Activated naive CD8-positive, alpha-beta T cell treated with anti-CD3 and anti-CD28 coated beads for 36 hours (primary cell): ENCODE measurements at regions not wholly inside any gene's neighbourhood (a gene's known extent, or its start where the extent isn't known, plus 50 kb on each side); places are given as distances from the start of the nearest gene placed in this dataset.
"Not testable (repeated sequence)": the region's sequence is repeated elsewhere in the genome, so short reads cannot be mapped to it uniquely, and the experiment has no call there.

Experiments used
- DNase-seq: peaks from one replicate; pipeline ENCODE4 v3.0.0; 2021
- H3K27ac Mint-ChIP-seq: one replicate; pipeline ENCODE4 v1.8.0; 2022; ENCODE audit warnings: mild to moderate bottlenecking, moderate library complexity, mixed read lengths
- H3K27me3 Mint-ChIP-seq: one replicate; pipeline ENCODE4 v1.8.0; 2022; ENCODE audit warnings: mild to moderate bottlenecking, mixed read lengths
- H3K36me3 Mint-ChIP-seq: one replicate; pipeline ENCODE4 v1.8.0; 2021; ENCODE audit warnings: mild to moderate bottlenecking, mixed read lengths
- H3K4me1 Mint-ChIP-seq: one replicate; pipeline ENCODE4 v1.8.0; 2021; ENCODE audit warnings: mixed read lengths
- H3K4me3 Mint-ChIP-seq: one replicate; pipeline ENCODE4 v1.8.0; 2022; ENCODE audit warnings: mild to moderate bottlenecking, moderate library complexity, mixed read lengths
- H3K9me3 Mint-ChIP-seq: one replicate; pipeline ENCODE4 v1.8.0; 2022; ENCODE audit warnings: mixed read lengths

DNA sequence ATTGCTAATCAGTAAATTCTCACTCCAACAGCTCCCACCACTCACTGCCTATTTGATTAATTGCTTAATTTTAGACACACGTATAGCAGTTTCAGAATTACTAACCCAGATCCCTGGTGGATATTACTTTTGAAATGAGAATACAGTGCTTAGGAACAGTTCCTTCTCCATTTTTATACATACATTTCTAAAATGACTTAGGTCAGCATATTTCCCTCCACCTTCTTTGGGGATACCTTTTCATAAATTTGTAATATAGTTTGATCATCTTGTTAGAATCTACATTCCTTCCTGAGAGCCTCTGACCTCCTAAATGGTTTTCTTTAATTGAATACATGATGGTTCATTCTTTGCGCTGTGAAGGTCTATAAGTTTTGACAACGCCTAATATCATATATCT, 279.8 kb upstream of the NETO1 start:
- H3K4me1 Mint-ChIP-seq: no peaks in the 10 kb centered on the region
- H3K27ac Mint-ChIP-seq: no peak overlapping the region
- H3K9me3 Mint-ChIP-seq: no peaks in the 10 kb centered on the region
- DNase-seq: no peak
- no peak overlapping the region for H3K4me3 Mint-ChIP-seq
- no peaks in the 10 kb centered on the region for H3K36me3 Mint-ChIP-seq
- no peaks in the 10 kb centered on the region for H3K27me3 Mint-ChIP-seq

DNA sequence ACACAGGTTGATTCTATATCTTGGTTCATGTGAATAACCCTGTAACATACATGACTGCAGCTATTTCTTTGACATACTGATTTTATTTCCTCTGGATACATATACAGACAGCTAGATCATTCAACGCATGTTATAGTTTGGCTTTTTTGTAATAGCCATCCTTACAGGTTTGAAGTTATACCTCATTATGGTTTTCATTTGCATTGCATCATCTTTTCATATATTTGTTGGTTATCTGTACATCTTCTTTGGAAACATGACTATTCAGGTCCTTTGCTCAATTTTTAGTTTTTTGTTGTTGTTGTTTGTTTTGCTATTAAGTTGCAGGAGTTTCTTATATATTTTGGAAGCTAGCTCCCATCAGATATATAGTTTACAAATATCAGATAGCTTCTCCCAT, 276.2 kb upstream of the NETO1 start:
- Mint-ChIP-seq H3K36me3 (no peaks in the 10 kb centered on the region), H3K4me3 (no peak overlapping the region), H3K9me3 (no peaks in the 10 kb centered on the region), H3K4me1 (no peaks in the 10 kb centered on the region), H3K27me3 (no peaks in the 10 kb centered on the region), H3K27ac (no peak overlapping the region)
- DNase-seq: no peak

- no peak for DNase-seq
- no peak overlapping the region for H3K4me3 Mint-ChIP-seq
- no peaks in the 10 kb centered on the region for H3K27me3 Mint-ChIP-seq
- H3K9me3 Mint-ChIP-seq: no peaks in the 10 kb centered on the region
- H3K36me3 Mint-ChIP-seq: no peaks in the 10 kb centered on the region
- H3K27ac Mint-ChIP-seq: no peak overlapping the region
- no peaks in the 10 kb centered on the region for H3K4me1 Mint-ChIP-seq
Measured at GRCh38 chr18:73136134-73136533, 268.3 kb upstream of the NETO1 start.

- Mint-ChIP-seq H3K4me1 (no peaks in the 10 kb centered on the region), H3K27me3 (no peaks in the 10 kb centered on the region), H3K9me3 (peaks cover 4% of the 10 kb centered on the region), H3K4me3 (no peak overlapping the region), H3K27ac (no peak overlapping the region), H3K36me3 (no peaks in the 10 kb centered on the region)
- DNase-seq: no peak
Measured at GRCh38 chr18:73124175-73124574, 256.4 kb upstream of the NETO1 start.

- Mint-ChIP-seq H3K9me3 (peaks cover 2% of the 10 kb centered on the region), H3K27ac (no peak overlapping the region), H3K4me3 (no peak overlapping the region)
Measured at GRCh38 chr18:73121207-73121606, 253.4 kb upstream of the NETO1 start.

DNA sequence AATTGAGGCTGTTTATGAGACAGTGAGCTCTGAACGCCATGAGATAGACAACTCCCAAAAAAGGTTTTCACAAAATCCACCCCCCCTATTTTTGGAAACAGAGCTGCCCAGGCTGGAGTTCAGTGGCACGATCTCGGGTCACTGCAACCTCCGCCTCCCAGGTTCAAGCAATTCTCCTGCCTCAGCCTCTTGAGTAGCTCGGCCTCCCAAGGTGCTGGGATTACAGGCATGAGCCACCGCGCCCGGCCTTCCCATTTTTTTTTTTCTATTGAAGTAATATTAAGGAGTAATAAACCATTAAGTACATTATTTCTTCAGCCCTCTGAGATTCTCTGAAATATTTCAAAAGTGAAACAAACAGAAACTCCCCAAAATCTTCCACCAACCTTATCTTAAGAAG, 252.8 kb upstream of the NETO1 start:
- Mint-ChIP-seq H3K36me3 (no peaks in the 10 kb centered on the region), H3K9me3 (peaks cover 2% of the 10 kb centered on the region), H3K27me3 (no peaks in the 10 kb centered on the region), H3K27ac (no peak overlapping the region), H3K4me1 (no peaks in the 10 kb centered on the region), H3K4me3 (no peak overlapping the region)
- no peak for DNase-seq

More at GRCh38 chr18:73121207-73121606, 253.4 kb upstream of the NETO1 start:
- Mint-ChIP-seq H3K36me3 (no peaks in the 10 kb centered on the region), H3K4me1 (no peaks in the 10 kb centered on the region), H3K27me3 (no peaks in the 10 kb centered on the region)
- DNase-seq: no peak

GRCh38 chr18:73119574-73119973, 251.8 kb upstream of the NETO1 start:
- H3K27ac Mint-ChIP-seq: no peak overlapping the region
- H3K4me1 Mint-ChIP-seq: no peaks in the 10 kb centered on the region
- DNase-seq: no peak

DNA sequence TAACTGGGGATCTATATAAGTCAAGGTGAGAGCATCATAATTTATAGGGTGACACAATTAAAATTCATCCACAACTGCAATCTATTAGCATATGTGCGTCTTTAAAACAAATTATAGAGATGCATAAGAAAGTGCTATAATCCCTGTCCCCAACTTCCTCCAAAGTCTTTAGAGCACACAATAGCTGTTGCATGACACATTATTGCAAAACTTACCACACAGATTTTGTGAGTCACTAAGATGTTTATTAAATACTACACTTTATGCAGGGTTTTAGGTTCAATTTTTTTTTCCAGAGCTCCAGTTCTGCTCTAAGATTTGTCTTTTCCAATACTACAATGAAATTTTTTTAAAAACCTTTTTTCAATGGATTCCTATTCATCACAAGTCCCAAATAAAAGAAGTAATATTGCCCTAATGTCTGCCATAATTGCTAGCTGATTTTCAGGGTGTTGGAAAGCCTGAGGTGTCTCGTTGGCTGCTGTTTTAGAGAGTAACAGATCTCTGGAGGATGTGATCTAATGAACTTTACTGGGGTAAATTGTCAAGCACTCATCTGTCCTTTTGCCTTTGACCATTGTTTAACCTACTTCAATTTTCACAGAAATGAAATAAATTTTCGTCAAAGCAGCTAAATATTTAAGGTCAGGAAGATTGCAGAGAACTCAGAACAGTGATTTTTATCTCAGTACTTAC, 250.5 kb upstream of the NETO1 start:
- H3K36me3 Mint-ChIP-seq: no peaks in the 10 kb centered on the region
- peaks cover 2% of the 10 kb centered on the region for H3K9me3 Mint-ChIP-seq
- H3K4me1 Mint-ChIP-seq: no peaks in the 10 kb centered on the region
- no peaks in the 10 kb centered on the region for H3K27me3 Mint-ChIP-seq
- H3K27ac Mint-ChIP-seq: no peak overlapping the region
- no peak for DNase-seq
- H3K4me3 Mint-ChIP-seq: no peak overlapping the region

More at GRCh38 chr18:73119574-73119973, 251.8 kb upstream of the NETO1 start:
- no peaks in the 10 kb centered on the region for H3K27me3 Mint-ChIP-seq
- H3K36me3 Mint-ChIP-seq: no peaks in the 10 kb centered on the region
- H3K9me3 Mint-ChIP-seq: peaks cover 2% of the 10 kb centered on the region
- H3K4me3 Mint-ChIP-seq: no peak overlapping the region

GRCh38 chr18:73110307-73110706, 242.5 kb upstream of the NETO1 start:
- Mint-ChIP-seq H3K36me3 (no peaks in the 10 kb centered on the region), H3K9me3 (no peaks in the 10 kb centered on the region), H3K27me3 (no peaks in the 10 kb centered on the region), H3K27ac (no peak overlapping the region), H3K4me1 (no peaks in the 10 kb centered on the region), H3K4me3 (no peak overlapping the region)
- DNase-seq: no peak

DNA sequence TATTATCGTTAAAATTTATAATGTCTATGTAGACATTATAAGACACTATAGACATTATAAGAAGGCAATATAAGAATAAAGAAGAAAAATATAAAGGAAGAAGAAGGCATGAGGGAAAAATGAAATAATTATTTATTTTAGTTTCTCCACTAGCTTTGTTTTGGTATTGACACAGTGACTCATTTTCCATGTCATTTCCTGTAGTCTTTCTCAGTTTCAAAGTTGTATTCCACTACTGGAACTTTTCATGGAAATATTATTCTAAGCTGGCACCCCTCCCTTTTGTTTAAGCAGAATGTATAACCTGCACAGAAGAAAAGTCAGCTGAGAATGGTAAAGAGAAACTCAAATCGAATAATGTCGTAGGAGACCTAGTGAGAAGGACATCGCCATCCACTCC, 234.2 kb upstream of the NETO1 start:
- Mint-ChIP-seq H3K4me3 (no peak overlapping the region), H3K27ac (no peak overlapping the region), H3K9me3 (no peaks in the 10 kb centered on the region), H3K27me3 (no peaks in the 10 kb centered on the region), H3K36me3 (no peaks in the 10 kb centered on the region), H3K4me1 (no peaks in the 10 kb centered on the region)
- DNase-seq: no peak

- H3K27ac Mint-ChIP-seq, H3K4me1 Mint-ChIP-seq, DNase-seq, H3K9me3 Mint-ChIP-seq, H3K36me3 Mint-ChIP-seq, H3K4me3 Mint-ChIP-seq, H3K27me3 Mint-ChIP-seq: not testable (repeated sequence)
Measured at GRCh38 chr18:73101491-73101890, 233.7 kb upstream of the NETO1 start.

DNA sequence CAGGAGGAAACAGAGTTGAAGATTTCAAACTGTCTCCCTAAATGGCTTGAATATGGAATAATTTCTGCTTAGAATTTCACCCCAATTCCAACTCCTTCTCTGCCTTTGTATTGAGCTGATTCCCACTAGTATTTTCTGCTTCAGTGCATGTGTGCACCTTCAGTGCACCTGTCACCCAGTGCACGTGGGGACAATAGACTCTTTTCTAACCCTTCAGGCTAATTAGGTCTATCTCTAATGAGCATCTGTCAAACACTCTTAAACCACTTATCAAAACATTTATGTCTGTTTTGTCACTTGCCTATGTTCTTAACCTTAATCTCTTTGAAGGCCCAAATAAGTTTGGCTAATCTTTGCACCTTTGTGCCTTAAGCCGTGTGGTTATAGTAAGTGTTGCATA, 232.0 kb upstream of the NETO1 start:
- Mint-ChIP-seq H3K36me3 (no peaks in the 10 kb centered on the region), H3K9me3 (no peaks in the 10 kb centered on the region), H3K27ac (no peak overlapping the region), H3K4me1 (no peaks in the 10 kb centered on the region), H3K27me3 (no peaks in the 10 kb centered on the region), H3K4me3 (no peak overlapping the region)
- DNase-seq: no peak

DNA sequence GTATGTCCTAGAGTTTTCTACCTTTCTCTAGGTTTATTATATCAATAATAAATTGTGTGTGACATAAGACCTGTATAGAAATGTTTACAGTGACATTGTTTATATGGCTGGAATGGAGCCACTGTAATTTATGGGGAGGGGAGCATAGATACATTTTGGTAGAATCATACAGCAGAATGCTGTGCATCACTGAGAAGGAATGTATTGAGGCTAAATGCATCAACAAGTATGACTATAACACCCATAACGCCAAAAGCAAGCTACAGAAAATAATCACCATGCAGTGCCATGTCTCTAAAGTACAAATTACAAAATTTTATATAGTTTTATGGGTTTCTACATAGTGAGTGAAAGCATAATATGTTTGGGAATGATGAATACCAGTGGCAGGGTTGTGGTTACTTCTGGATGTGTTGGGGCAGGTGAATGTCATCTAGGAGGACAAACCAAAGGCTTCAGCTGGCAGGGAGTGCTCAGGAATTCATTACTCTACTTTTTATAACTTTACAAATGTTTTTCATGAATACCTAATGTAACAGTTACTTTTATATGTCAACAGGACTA, 226.0 kb upstream of the NETO1 start:
- DNase-seq: no peak
- Mint-ChIP-seq H3K4me3 (no peak overlapping the region), H3K9me3 (no peaks in the 10 kb centered on the region), H3K4me1 (no peaks in the 10 kb centered on the region), H3K36me3 (no peaks in the 10 kb centered on the region), H3K27ac (no peak overlapping the region), H3K27me3 (no peaks in the 10 kb centered on the region)

- DNase-seq: no peak
Measured at GRCh38 chr18:73088445-73088844, 220.7 kb upstream of the NETO1 start.

GRCh38 chr18:73087282-73087977, 219.6 kb upstream of the NETO1 start:
- no peaks in the 10 kb centered on the region for H3K9me3 Mint-ChIP-seq
- H3K4me3 Mint-ChIP-seq: no peak overlapping the region
- H3K36me3 Mint-ChIP-seq: no peaks in the 10 kb centered on the region
- no peaks in the 10 kb centered on the region for H3K4me1 Mint-ChIP-seq
- no peak overlapping the region for H3K27ac Mint-ChIP-seq
- no peaks in the 10 kb centered on the region for H3K27me3 Mint-ChIP-seq
- DNase-seq: no peak

More at GRCh38 chr18:73088445-73088844, 220.7 kb upstream of the NETO1 start:
- Mint-ChIP-seq H3K27ac (no peak overlapping the region), H3K36me3 (no peaks in the 10 kb centered on the region), H3K27me3 (no peaks in the 10 kb centered on the region), H3K4me3 (no peak overlapping the region), H3K4me1 (no peaks in the 10 kb centered on the region), H3K9me3 (no peaks in the 10 kb centered on the region)

DNA sequence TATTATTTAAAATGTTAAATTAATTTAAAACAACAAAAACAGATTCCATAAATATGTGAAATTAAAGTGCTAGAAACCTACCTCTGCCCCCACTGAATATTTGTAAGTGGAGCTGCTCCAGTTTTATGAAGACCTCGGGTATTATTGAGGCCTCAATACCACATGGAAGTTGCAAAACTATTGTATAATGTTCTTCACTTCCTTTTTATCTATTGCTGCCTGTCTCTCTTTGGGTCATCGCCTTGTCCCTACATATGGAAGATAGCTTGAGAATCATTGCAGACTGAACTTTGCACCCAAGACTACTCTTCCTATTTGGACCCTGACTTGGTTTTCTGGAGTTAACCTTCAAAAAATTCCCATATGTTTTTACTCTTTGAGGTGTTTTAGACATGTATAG, 212.1 kb upstream of the NETO1 start:
- Mint-ChIP-seq H3K4me1 (no peaks in the 10 kb centered on the region), H3K27me3 (no peaks in the 10 kb centered on the region), H3K27ac (no peak overlapping the region), H3K36me3 (no peaks in the 10 kb centered on the region), H3K9me3 (no peaks in the 10 kb centered on the region), H3K4me3 (no peak overlapping the region)
- no peak for DNase-seq
